HG03342 (cell line): ENCODE measurements at regions not wholly inside any gene's neighbourhood (a gene's known extent, or its start where the extent isn't known, plus 50 kb on each side); places are given as distances from the start of the nearest gene placed in this dataset.

ENCODE experiments used
- ATAC-seq: cut with Tn5 transposase; IDR thresholded peaks from one replicate; pipeline ENCODE4 v1.9.1; 2021; ENCODE audit warnings: mild to moderate bottlenecking, moderate library complexity; ENCODE audit not compliant: unreplicated experiment

GRCh38 chr7:10100572-10100971 lies 873.1 kb upstream of the PHF14 start:
- no peak for ATAC-seq

- no peak for ATAC-seq
These were observed 872.3 kb upstream of the PHF14 start for GRCh38 chr7:10101351-10101750.

GRCh38 chr7:10104292-10104691 lies 869.4 kb upstream of the PHF14 start:
- ATAC-seq, result no peak

- no peak for ATAC-seq
These were observed 867.1 kb upstream of the PHF14 start for GRCh38 chr7:10106609-10107008.

GRCh38 chr7:10116511-10116910 lies 857.2 kb upstream of the PHF14 start:
- ATAC-seq, result no peak

- no peak for ATAC-seq
These were observed 855.9 kb upstream of the PHF14 start for GRCh38 chr7:10117815-10118214.

GRCh38 chr7:10120936-10121335 lies 852.7 kb upstream of the PHF14 start:
- ATAC-seq, result no peak

- ATAC-seq, result no peak
These were observed 852.0 kb upstream of the PHF14 start for GRCh38 chr7:10121631-10122030.

- ATAC-seq, result no peak
These were observed 851.0 kb upstream of the PHF14 start for GRCh38 chr7:10122551-10123100.

GRCh38 chr7:10128748-10129147 lies 844.9 kb upstream of the PHF14 start:
- no peak for ATAC-seq

- no peak for ATAC-seq
These were observed 835.4 kb upstream of the PHF14 start for GRCh38 chr7:10138087-10138854.

- ATAC-seq, result no peak
These were observed 827.4 kb upstream of the PHF14 start for GRCh38 chr7:10146271-10146670.

GRCh38 chr7:10156972-10157371 lies 816.7 kb upstream of the PHF14 start:
- ATAC-seq, result no peak

- no peak for ATAC-seq
These were observed 791.7 kb upstream of the PHF14 start for GRCh38 chr7:10181996-10182395.

- ATAC-seq, result no peak
These were observed 781.6 kb upstream of the PHF14 start for GRCh38 chr7:10192074-10192473.

GRCh38 chr7:10205696-10206095 lies 768.0 kb upstream of the PHF14 start:
- no peak for ATAC-seq

- no peak for ATAC-seq
These were observed 763.7 kb upstream of the PHF14 start for GRCh38 chr7:10210000-10210399.

- no peak for ATAC-seq
These were observed 762.7 kb upstream of the PHF14 start for GRCh38 chr7:10211016-10211415.

- no peak for ATAC-seq
These were observed 761.8 kb upstream of the PHF14 start for GRCh38 chr7:10211861-10212260.

GRCh38 chr7:10212649-10213048 lies 761.0 kb upstream of the PHF14 start:
- no peak for ATAC-seq

GRCh38 chr7:10216462-10216861 lies 757.2 kb upstream of the PHF14 start:
- no peak for ATAC-seq

- ATAC-seq, result no peak
These were observed 752.6 kb upstream of the PHF14 start for GRCh38 chr7:10221084-10221483.

- ATAC-seq, result no peak
These were observed 750.7 kb upstream of the PHF14 start for GRCh38 chr7:10222976-10223375.
